OCI-LY7 (cell line): ENCODE measurements at regions not wholly inside any gene's neighbourhood (a gene's known extent, or its start where the extent isn't known, plus 50 kb on each side); places are given as distances from the start of the nearest gene placed in this dataset.

Source experiments
- CTCF ChIP-seq: fragments of 200-600 bp; sonication (generic); conservative IDR thresholded peaks from 2 replicates; pipeline ENCODE4 v1.5.1; 2014; ENCODE audit warnings: mild to moderate bottlenecking, antibody characterized with exemption, low read length, moderate library complexity, mixed read lengths
- EZH2phosphoT487 ChIP-seq: fragments of 200-600 bp; sonication (generic); IDR thresholded peaks from 2 replicates; pipeline ENCODE4 v1.6.1; 2018; ENCODE audit warnings: low read depth, borderline replicate concordance, mild to moderate bottlenecking, mixed run types, antibody characterized with exemption, low read length, moderate library complexity, mixed read lengths

- TF ChIP-seq EZH2phosphoT487: no peak
- no peak for TF ChIP-seq CTCF
These were observed 129.3 kb upstream of the FGF3 start for GRCh38 chr11:69948256-69949141.
